ENCODE measurements at regions not wholly inside any gene's neighbourhood (a gene's known extent, or its start where the extent isn't known, plus 50 kb on each side); places are given as distances from the start of the nearest gene placed in this dataset.

DNA sequence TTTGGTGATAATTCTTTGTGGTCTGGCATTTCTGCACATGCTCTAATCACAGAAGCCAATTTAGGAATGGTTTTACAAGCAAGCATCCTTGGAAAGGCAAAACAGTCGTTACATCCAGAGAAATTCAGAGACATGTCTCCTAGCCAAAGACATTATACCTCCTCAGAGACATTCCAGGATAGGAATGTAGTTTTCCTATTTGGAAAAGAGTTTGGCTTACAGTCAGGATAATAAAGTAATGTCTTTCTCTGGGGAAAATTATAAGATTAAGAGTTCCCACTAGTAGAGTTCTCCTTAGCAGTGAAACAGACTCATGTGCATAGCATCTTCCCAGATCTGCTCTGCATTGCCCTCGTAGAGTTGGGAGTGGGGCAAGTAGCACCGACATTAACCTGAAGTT lies 753.6 kb upstream of the TMEFF2 start:
- TF ChIP-seq, protein P1, sequence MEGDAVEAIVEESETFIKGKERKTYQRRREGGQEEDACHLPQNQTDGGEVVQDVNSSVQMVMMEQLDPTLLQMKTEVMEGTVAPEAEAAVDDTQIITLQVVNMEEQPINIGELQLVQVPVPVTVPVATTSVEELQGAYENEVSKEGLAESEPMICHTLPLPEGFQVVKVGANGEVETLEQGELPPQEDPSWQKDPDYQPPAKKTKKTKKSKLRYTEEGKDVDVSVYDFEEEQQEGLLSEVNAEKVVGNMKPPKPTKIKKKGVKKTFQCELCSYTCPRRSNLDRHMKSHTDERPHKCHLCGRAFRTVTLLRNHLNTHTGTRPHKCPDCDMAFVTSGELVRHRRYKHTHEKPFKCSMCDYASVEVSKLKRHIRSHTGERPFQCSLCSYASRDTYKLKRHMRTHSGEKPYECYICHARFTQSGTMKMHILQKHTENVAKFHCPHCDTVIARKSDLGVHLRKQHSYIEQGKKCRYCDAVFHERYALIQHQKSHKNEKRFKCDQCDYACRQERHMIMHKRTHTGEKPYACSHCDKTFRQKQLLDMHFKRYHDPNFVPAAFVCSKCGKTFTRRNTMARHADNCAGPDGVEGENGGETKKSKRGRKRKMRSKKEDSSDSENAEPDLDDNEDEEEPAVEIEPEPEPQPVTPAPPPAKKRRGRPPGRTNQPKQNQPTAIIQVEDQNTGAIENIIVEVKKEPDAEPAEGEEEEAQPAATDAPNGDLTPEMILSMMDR (IDR thresholded peaks at IDR 0.05) = no peak
- TF ChIP-seq GABPB1 (CRISPR knock-in tag; IDR thresholded peaks at IDR 0.05) = no peak
- TF ChIP-seq, protein P2, sequence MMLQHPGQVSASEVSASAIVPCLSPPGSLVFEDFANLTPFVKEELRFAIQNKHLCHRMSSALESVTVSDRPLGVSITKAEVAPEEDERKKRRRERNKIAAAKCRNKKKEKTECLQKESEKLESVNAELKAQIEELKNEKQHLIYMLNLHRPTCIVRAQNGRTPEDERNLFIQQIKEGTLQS (CRISPR knock-in tag; conservative IDR thresholded peaks at IDR 0.05) = no peak
- TF ChIP-seq FOXJ3 (CRISPR knock-in tag; IDR thresholded peaks at IDR 0.05; ENCODE audit: borderline replicate concordance) = no peak
- TF ChIP-seq, protein P3, sequence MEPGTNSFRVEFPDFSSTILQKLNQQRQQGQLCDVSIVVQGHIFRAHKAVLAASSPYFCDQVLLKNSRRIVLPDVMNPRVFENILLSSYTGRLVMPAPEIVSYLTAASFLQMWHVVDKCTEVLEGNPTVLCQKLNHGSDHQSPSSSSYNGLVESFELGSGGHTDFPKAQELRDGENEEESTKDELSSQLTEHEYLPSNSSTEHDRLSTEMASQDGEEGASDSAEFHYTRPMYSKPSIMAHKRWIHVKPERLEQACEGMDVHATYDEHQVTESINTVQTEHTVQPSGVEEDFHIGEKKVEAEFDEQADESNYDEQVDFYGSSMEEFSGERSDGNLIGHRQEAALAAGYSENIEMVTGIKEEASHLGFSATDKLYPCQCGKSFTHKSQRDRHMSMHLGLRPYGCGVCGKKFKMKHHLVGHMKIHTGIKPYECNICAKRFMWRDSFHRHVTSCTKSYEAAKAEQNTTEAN (CRISPR knock-in tag; IDR thresholded peaks at IDR 0.05) = no peak
- TF ChIP-seq, protein P4, sequence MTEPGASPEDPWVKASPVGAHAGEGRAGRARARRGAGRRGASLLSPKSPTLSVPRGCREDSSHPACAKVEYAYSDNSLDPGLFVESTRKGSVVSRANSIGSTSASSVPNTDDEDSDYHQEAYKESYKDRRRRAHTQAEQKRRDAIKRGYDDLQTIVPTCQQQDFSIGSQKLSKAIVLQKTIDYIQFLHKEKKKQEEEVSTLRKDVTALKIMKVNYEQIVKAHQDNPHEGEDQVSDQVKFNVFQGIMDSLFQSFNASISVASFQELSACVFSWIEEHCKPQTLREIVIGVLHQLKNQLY (CRISPR knock-in tag; IDR thresholded peaks at IDR 0.05) = no peak
- TF ChIP-seq, protein P5, sequence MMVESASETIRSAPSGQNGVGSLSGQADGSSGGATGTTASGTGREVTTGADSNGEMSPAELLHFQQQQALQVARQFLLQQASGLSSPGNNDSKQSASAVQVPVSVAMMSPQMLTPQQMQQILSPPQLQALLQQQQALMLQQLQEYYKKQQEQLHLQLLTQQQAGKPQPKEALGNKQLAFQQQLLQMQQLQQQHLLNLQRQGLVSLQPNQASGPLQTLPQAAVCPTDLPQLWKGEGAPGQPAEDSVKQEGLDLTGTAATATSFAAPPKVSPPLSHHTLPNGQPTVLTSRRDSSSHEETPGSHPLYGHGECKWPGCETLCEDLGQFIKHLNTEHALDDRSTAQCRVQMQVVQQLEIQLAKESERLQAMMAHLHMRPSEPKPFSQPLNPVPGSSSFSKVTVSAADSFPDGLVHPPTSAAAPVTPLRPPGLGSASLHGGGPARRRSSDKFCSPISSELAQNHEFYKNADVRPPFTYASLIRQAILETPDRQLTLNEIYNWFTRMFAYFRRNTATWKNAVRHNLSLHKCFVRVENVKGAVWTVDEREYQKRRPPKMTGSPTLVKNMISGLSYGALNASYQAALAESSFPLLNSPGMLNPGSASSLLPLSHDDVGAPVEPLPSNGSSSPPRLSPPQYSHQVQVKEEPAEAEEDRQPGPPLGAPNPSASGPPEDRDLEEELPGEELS (CRISPR knock-in tag; IDR thresholded peaks at IDR 0.05) = no peak
- TF ChIP-seq, protein P6, sequence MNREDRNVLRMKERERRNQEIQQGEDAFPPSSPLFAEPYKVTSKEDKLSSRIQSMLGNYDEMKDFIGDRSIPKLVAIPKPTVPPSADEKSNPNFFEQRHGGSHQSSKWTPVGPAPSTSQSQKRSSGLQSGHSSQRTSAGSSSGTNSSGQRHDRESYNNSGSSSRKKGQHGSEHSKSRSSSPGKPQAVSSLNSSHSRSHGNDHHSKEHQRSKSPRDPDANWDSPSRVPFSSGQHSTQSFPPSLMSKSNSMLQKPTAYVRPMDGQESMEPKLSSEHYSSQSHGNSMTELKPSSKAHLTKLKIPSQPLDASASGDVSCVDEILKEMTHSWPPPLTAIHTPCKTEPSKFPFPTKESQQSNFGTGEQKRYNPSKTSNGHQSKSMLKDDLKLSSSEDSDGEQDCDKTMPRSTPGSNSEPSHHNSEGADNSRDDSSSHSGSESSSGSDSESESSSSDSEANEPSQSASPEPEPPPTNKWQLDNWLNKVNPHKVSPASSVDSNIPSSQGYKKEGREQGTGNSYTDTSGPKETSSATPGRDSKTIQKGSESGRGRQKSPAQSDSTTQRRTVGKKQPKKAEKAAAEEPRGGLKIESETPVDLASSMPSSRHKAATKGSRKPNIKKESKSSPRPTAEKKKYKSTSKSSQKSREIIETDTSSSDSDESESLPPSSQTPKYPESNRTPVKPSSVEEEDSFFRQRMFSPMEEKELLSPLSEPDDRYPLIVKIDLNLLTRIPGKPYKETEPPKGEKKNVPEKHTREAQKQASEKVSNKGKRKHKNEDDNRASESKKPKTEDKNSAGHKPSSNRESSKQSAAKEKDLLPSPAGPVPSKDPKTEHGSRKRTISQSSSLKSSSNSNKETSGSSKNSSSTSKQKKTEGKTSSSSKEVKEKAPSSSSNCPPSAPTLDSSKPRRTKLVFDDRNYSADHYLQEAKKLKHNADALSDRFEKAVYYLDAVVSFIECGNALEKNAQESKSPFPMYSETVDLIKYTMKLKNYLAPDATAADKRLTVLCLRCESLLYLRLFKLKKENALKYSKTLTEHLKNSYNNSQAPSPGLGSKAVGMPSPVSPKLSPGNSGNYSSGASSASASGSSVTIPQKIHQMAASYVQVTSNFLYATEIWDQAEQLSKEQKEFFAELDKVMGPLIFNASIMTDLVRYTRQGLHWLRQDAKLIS (CRISPR knock-in tag; IDR thresholded peaks at IDR 0.05; ENCODE audit: borderline replicate concordance) = no peak
- TF ChIP-seq JAZF1 (CRISPR knock-in tag; IDR thresholded peaks at IDR 0.05) = no peak

Data from WTC11 (cell line).